ENCODE measurements at regions not wholly inside any gene's neighbourhood (a gene's known extent, or its start where the extent isn't known, plus 50 kb on each side); places are given as distances from the start of the nearest gene placed in this dataset.

- H3K4me3 ChIP-seq: no peak overlapping the region
- 56 to 75% methylated on average over 4 of the region's 4 CpGs for WGBS, 2 donors
- peaks cover 0 to 7% (median 1%) of the 10 kb centered on the region in 4 donors for H3K9me3 ChIP-seq
- no peak overlapping the region for H3K27ac ChIP-seq
- H3K27me3 ChIP-seq: no peaks in the 10 kb centered on the region
- intact Hi-C loops (cut with DNase I): no loop called here
- DNase-seq: no peak
- no peaks in the 10 kb centered on the region for H3K4me1 ChIP-seq
- no peaks in the 10 kb centered on the region for H3K36me3 ChIP-seq
- TF ChIP-seq POLR2AphosphoS5 (IDR thresholded peaks at IDR 0.05) (no peak), CTCF (IDR thresholded peaks at IDR 0.05) (no peak), EP300 (IDR thresholded peaks at IDR 0.05) (no peak), POLR2A (IDR thresholded peaks at IDR 0.05) (no peak)
These were observed 190.3 kb upstream of the ZC3H12A start for GRCh38 chr1:37284053-37284452.

GRCh38 chr1:37286881-37287280, 187.5 kb upstream of the ZC3H12A start:
- TF ChIP-seq POLR2A (IDR thresholded peaks at IDR 0.05) (no peak), POLR2AphosphoS5 (IDR thresholded peaks at IDR 0.05) (no peak), EP300 (IDR thresholded peaks at IDR 0.05) (no peak), CTCF (IDR thresholded peaks at IDR 0.05) (no peak)

GRCh38 chr1:37288900-37289299, 185.5 kb upstream of the ZC3H12A start:
- DNase-seq: no peak
- H3K9me3 ChIP-seq: no peaks in the 10 kb centered on the region
- peaks cover 0 to 8% (median 0%) of the 10 kb centered on the region in 3 donors for H3K27me3 ChIP-seq
- no peaks in the 10 kb centered on the region for H3K4me1 ChIP-seq
- H3K27ac ChIP-seq: no peak overlapping the region
- WGBS, 2 donors: 67 to 94% methylated on average over 3 of the region's 3 CpGs
- no peak for TF ChIP-seq EP300 (IDR thresholded peaks at IDR 0.05)
- no peak for TF ChIP-seq POLR2AphosphoS5 (IDR thresholded peaks at IDR 0.05)
- no peak for TF ChIP-seq POLR2A (IDR thresholded peaks at IDR 0.05)
- TF ChIP-seq CTCF (IDR thresholded peaks at IDR 0.05): no peak
- H3K36me3 ChIP-seq: no peaks in the 10 kb centered on the region
- no peak overlapping the region for H3K4me3 ChIP-seq
- intact Hi-C loops (cut with DNase I): no loop called here

More at GRCh38 chr1:37286881-37287280, 187.5 kb upstream of the ZC3H12A start:
- Histone ChIP-seq H3K4me1 (no peaks in the 10 kb centered on the region), H3K36me3 (no peaks in the 10 kb centered on the region), H3K4me3 (no peak overlapping the region), H3K27ac (no peak overlapping the region), H3K9me3 (no peaks in the 10 kb centered on the region), H3K27me3 (no peaks in the 10 kb centered on the region)
- DNase-seq: no peak
- intact Hi-C loops (cut with DNase I): no loop called here
- WGBS, 2 donors: 86 to 89% methylated on average over 4 of the region's 4 CpGs

GRCh38 chr1:37290718-37291117, 183.7 kb upstream of the ZC3H12A start:
- DNase-seq: no peak
- no peak for TF ChIP-seq POLR2A (IDR thresholded peaks at IDR 0.05)
- no peak for TF ChIP-seq CTCF (IDR thresholded peaks at IDR 0.05)
- no peak for TF ChIP-seq EP300 (IDR thresholded peaks at IDR 0.05)
- no peak for TF ChIP-seq POLR2AphosphoS5 (IDR thresholded peaks at IDR 0.05)
- Histone ChIP-seq H3K9me3 (no peaks in the 10 kb centered on the region), H3K27me3 (peaks cover 0 to 13% (median 0%) of the 10 kb centered on the region in 3 donors), H3K4me1 (no peaks in the 10 kb centered on the region), H3K36me3 (no peaks in the 10 kb centered on the region), H3K4me3 (no peak overlapping the region), H3K27ac (no peak overlapping the region)
- 33 to 58% methylated on average over 4 of the region's 4 CpGs for WGBS, 2 donors
- intact Hi-C loops (cut with DNase I): no loop called here

- H3K4me1 ChIP-seq: no peaks in the 10 kb centered on the region
- WGBS, 2 donors: 66% methylated on average over 9 of the region's 9 CpGs
- no peaks in the 10 kb centered on the region for H3K9me3 ChIP-seq
- intact Hi-C loops (cut with DNase I): no loop called here
- no peak overlapping the region for H3K27ac ChIP-seq
- DNase-seq: no peak
- peaks cover 0 to 21% (median 0%) of the 10 kb centered on the region in 3 donors for H3K27me3 ChIP-seq
- H3K4me3 ChIP-seq: no peak overlapping the region
- no peak for TF ChIP-seq POLR2A (IDR thresholded peaks at IDR 0.05)
- TF ChIP-seq EP300 (IDR thresholded peaks at IDR 0.05): no peak
- H3K36me3 ChIP-seq: no peaks in the 10 kb centered on the region
These were observed 181.6 kb upstream of the ZC3H12A start for GRCh38 chr1:37292789-37293188.

Measured in sigmoid colon (tissue), 6 donors.